B cell (primary cell): ENCODE measurements at regions not wholly inside any gene's neighbourhood (a gene's known extent, or its start where the extent isn't known, plus 50 kb on each side); places are given as distances from the start of the nearest gene placed in this dataset.

ENCODE experiments used
- ATAC-seq: fragments of 200-7000 bp; cut with Tn5 transposase; one replicate; pipeline ENCODE4 v1.10.0; 2021; ENCODE audit warnings: low read depth, mild to moderate bottlenecking, moderate number of reproducible peaks, moderate library complexity
- CTCF ChIA-PET: fragments of 350-600 bp; sonication (Branson Sonifier 250); formaldehyde crosslinking; loops from one replicate; lab custom pipeline; 2021; ENCODE audit warnings: antibody characterized with exemption, inconsistent platforms; lab: Charles Lee
- POLR2A ChIA-PET: fragments of 350-600 bp; sonication (Branson Sonifier 250); formaldehyde crosslinking; loops from one replicate; lab custom pipeline; 2021; ENCODE audit warnings: antibody characterized with exemption; lab: Charles Lee
- DNase-seq: peaks from one replicate; pipeline ENCODE4 v3.0.0; 2013
- H2AFZ ChIP-seq: 2 replicates; pipeline ENCODE4 v1.6.1; 2012; ENCODE audit warnings: mild to moderate bottlenecking, low read depth, low read length; ENCODE audit not compliant: insufficient read depth, poor library complexity, severe bottlenecking
- H3K27ac ChIP-seq, 2 donors: 1 replicate in 1 of 2; 2 replicates in 1 of 2; pipeline ENCODE4 v1.5.1; 2012 to 2013; ENCODE audit warnings: low read length in 2 of 2, mild to moderate bottlenecking in 2 of 2, moderate library complexity in 1 of 2
- H3K27me3 ChIP-seq, 4 experiments: fragments of 200-600 bp in 1 of 4; sonication (generic) in 1 of 4; replicated peaks in 1 of 4; 1 replicate in 2 of 4; 2 replicates in 2 of 4; pipeline versions ENCODE4 v1.6.1 to v1.7.0; 2013 to 2016; ENCODE audit warnings: low read length in 3 of 4, mild to moderate bottlenecking in 2 of 4, mixed read lengths in 1 of 4, moderate library complexity in 1 of 4; ENCODE audit not compliant: insufficient read depth in 4 of 4, control insufficient read depth in 3 of 4; ENCODE audit errors: control extremely low read depth in 1 of 4
- H3K36me3 ChIP-seq, 2 experiments: replicated peaks in 1 of 2; 1 replicate in 1 of 2; 2 replicates in 1 of 2; pipeline versions ENCODE4 v1.6.1 to v1.7.1; 2013; ENCODE audit warnings: low read length in 1 of 2; ENCODE audit not compliant: insufficient read depth in 2 of 2, control insufficient read depth in 1 of 2; ENCODE audit errors: control extremely low read depth in 1 of 2, extremely low read depth in 1 of 2
- H3K4me1 ChIP-seq, 2 donors: fragments of 200-600 bp in 1 of 2; sonication (generic) in 1 of 2; 1 replicate in 1 of 2; 2 replicates in 1 of 2; pipeline versions ENCODE4 v1.5.1 to v1.6.1; 2013 to 2017; ENCODE audit warnings: low read length in 2 of 2; ENCODE audit not compliant: control insufficient read depth in 2 of 2, insufficient read depth in 2 of 2
- H3K4me2 ChIP-seq: replicated peaks from 2 replicates; pipeline ENCODE3; 2012; ENCODE audit warnings: mild to moderate bottlenecking, low read depth, low read length; ENCODE audit not compliant: poor library complexity, severe bottlenecking
- H3K4me3 ChIP-seq, 5 experiments: fragments of 200-600 bp in 1 of 5; sonication (generic) in 1 of 5; 1 replicate in 3 of 5; 2 replicates in 2 of 5; pipeline versions ENCODE4 v1.5.1 to v1.7.0; 2011 to 2016; ENCODE audit warnings: low read length in 4 of 5, mild to moderate bottlenecking in 4 of 5, low read depth in 2 of 5, control low read depth in 1 of 5, moderate library complexity in 1 of 5; ENCODE audit not compliant: insufficient read depth in 1 of 5; ENCODE audit errors: control extremely low read depth in 1 of 5, extremely low read depth in 1 of 5
- H3K79me2 ChIP-seq: fragments of 200-600 bp; sonication (generic); one replicate; pipeline ENCODE4 v1.6.0; 2016; ENCODE audit warnings: low read length; ENCODE audit not compliant: control insufficient read depth, insufficient read depth
- H3K9ac ChIP-seq: fragments of 200-600 bp; sonication (generic); 2 replicates; pipeline ENCODE4 v1.6.1; 2017; ENCODE audit warnings: mild to moderate bottlenecking, low read length, moderate library complexity
- H3K9me3 ChIP-seq, 3 donors: one replicate each; pipeline versions ENCODE4 v1.6.1 to v1.7.1; 2013; ENCODE audit warnings: low read length in 2 of 3; ENCODE audit not compliant: control insufficient read depth in 2 of 3, insufficient read depth in 1 of 3; ENCODE audit errors: control extremely low read depth in 1 of 3
- H4K20me1 ChIP-seq: 2 replicates; pipeline ENCODE4 v1.6.0; 2012; ENCODE audit warnings: mild to moderate bottlenecking, low read length; ENCODE audit not compliant: insufficient read depth, control insufficient read depth, poor library complexity, severe bottlenecking
- H3K27ac Mint-ChIP-seq: one replicate; pipeline ENCODE4 v1.8.0; 2021; ENCODE audit warnings: mixed read lengths
- H3K27me3 Mint-ChIP-seq: one replicate; pipeline ENCODE4 v1.8.0; 2021; ENCODE audit warnings: mixed read lengths
- H3K4me1 Mint-ChIP-seq: one replicate; pipeline ENCODE4 v1.8.0; 2021; ENCODE audit warnings: mixed read lengths
- H3K4me3 Mint-ChIP-seq: one replicate; pipeline ENCODE4 v1.8.0; 2021; ENCODE audit warnings: mixed read lengths
- H3K9me3 Mint-ChIP-seq: one replicate; pipeline ENCODE4 v1.8.0; 2022; ENCODE audit warnings: mixed read lengths; ENCODE audit not compliant: insufficient read depth
- CTCF ChIP-seq: fragments of 200-600 bp; IDR thresholded peaks from one replicate; pipeline ENCODE4 v1.8.0; 2022; ENCODE audit warnings: antibody characterized with exemption, mild to moderate bottlenecking
- EZH2 ChIP-seq: IDR thresholded peaks from 2 replicates; pipeline ENCODE4 v1.6.1; 2012; ENCODE audit warnings: borderline replicate concordance, low read depth, mild to moderate bottlenecking, moderate library complexity, low read length; ENCODE audit not compliant: insufficient read depth, poor library complexity, severe bottlenecking
- WGBS: methylation state at CpG from one replicate; pipeline ENCODE4 v1.1.5; 2013; ENCODE audit warnings: missing lambda C conversion rate; ENCODE audit not compliant: insufficient coverage; 5-methylcytosine and 5-hydroxymethylcytosine counted together
- intact Hi-C: fragments of 100-400 bp; cut with micrococcal nuclease; formaldehyde crosslinking; loops from one replicate; pipeline ENCODE4 v1.10.0; 2022

GRCh38 chr9:16100537-16101091 lies 547.8 kb downstream of the CCDC171 start:
- no peaks in the 10 kb centered on the region for H3K36me3 ChIP-seq
- H3K27ac ChIP-seq: no peak overlapping the region
- no peak overlapping the region for H2AFZ ChIP-seq
- CTCF ChIA-PET: no interaction called here
- Mint-ChIP-seq H3K4me3 (no peak overlapping the region), H3K4me1 (no peaks in the 10 kb centered on the region), H3K27ac (no peak overlapping the region), H3K27me3 (no peaks in the 10 kb centered on the region), H3K9me3 (no peaks in the 10 kb centered on the region)
- DNase-seq (no peak), ATAC-seq (no peak)
- POLR2A ChIA-PET: no interaction called here
- no peak overlapping the region for H3K4me3 ChIP-seq
- WGBS: 100% methylated on average over 1 of the region's 8 CpGs
- no peaks in the 10 kb centered on the region for H3K9me3 ChIP-seq
- no peaks in the 10 kb centered on the region for H4K20me1 ChIP-seq
- intact Hi-C loops: no loop called here
- no peaks in the 10 kb centered on the region for H3K79me2 ChIP-seq
- TF ChIP-seq CTCF (no peak), EZH2 (no peak)
- H3K4me1 ChIP-seq: no peaks in the 10 kb centered on the region
- H3K27me3 ChIP-seq: no peaks in the 10 kb centered on the region
- no peak overlapping the region for H3K9ac ChIP-seq
- H3K4me2 ChIP-seq: no peak overlapping the region

- Mint-ChIP-seq H3K27ac (no peak overlapping the region), H3K4me3 (no peak overlapping the region), H3K9me3 (no peaks in the 10 kb centered on the region), H3K4me1 (no peaks in the 10 kb centered on the region), H3K27me3 (no peaks in the 10 kb centered on the region)
- Histone ChIP-seq H3K79me2 (no peaks in the 10 kb centered on the region), H3K36me3 (no peaks in the 10 kb centered on the region), H2AFZ (no peak overlapping the region), H3K27me3 (no peaks in the 10 kb centered on the region), H3K4me3 (no peak overlapping the region), H3K4me1 (no peaks in the 10 kb centered on the region), H4K20me1 (no peaks in the 10 kb centered on the region), H3K9me3 (no peaks in the 10 kb centered on the region), H3K27ac (no peak overlapping the region), H3K4me2 (no peak overlapping the region), H3K9ac (no peak overlapping the region)
- intact Hi-C loops: no loop called here
- POLR2A ChIA-PET: no interaction called here
- no peak for TF ChIP-seq EZH2
- TF ChIP-seq CTCF: no peak
- no peak for ATAC-seq
- CTCF ChIA-PET: no interaction called here
- no peak for DNase-seq
- WGBS: no CpG with 5 or more reads among the region's 9 CpGs
Measured at GRCh38 chr9:16102154-16102553, 549.3 kb downstream of the CCDC171 start.
